ENCODE measurements at regions not wholly inside any gene's neighbourhood (a gene's known extent, or its start where the extent isn't known, plus 50 kb on each side); places are given as distances from the start of the nearest gene placed in this dataset.

DNA sequence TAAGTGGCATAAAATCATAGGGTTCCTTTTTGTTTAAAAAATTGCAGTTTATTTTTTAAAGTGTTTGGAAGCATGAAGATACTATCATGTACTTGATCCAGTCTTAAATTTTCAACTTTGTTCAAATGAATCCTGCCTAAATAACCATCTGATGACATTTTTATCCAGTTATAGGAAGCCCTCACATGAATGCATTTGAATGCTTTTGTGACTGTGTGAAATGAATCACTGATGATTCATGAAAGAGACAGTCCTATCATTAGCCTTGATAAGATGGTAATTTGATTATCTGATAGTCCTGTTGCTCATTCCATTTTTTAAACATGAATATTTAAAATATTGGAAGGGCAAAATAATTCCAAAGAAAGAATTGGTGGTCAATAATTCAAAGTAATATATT lies 401.9 kb upstream of the ROBO2 start:
- intact Hi-C loops (cut with DNase I), result no loop called here

DNA sequence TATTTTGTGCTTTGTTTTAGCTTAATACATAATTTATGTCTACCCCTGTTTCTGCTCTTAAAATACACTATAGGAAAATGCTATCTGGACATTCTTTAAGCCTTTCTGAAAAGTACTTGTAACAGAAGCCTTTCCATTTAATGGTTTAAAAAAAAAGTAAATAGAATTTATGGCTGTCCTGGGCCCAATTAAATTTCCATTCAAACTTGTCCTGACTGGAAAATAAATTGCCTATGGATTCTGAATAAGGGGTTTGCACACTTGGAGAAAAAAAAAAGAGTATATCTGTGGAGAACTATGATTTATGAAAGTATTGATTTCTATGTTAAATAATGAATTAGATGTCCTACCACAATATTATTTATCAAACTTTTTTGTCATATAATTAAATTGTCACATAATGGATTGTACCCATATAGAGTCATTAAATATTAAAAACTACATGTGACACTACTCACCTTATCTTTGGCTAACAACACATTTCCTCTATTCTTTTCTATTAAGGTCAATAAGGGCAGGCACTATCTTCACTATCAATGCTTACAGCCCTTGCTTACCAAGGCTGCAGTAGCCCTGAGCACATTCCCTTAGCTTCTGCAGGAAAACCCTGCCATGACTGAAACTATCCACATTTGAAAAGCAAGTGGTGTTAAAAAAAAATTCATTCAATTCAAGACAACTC lies 396.1 kb upstream of the ROBO2 start:
- Histone ChIP-seq H3K9me3 (replicated peaks in 1 of 3) (no peaks in the 10 kb centered on the region), H3K27ac (no peak overlapping the region)
- DNase-seq, result no peak

More for the DNA sequence above, 401.9 kb upstream of the ROBO2 start:
- Histone ChIP-seq H3K4me1 (replicated peaks in 1 of 2) (no peaks in the 10 kb centered on the region), H3K36me3 (replicated peaks in 1 of 2) (no peaks in the 10 kb centered on the region), H3K27me3 (no peaks in the 10 kb centered on the region), H3K9me3 (replicated peaks in 1 of 3) (no peaks in the 10 kb centered on the region), H3K4me3 (no peak overlapping the region), H3K27ac (no peak overlapping the region)
- TF ChIP-seq, protein P1, sequence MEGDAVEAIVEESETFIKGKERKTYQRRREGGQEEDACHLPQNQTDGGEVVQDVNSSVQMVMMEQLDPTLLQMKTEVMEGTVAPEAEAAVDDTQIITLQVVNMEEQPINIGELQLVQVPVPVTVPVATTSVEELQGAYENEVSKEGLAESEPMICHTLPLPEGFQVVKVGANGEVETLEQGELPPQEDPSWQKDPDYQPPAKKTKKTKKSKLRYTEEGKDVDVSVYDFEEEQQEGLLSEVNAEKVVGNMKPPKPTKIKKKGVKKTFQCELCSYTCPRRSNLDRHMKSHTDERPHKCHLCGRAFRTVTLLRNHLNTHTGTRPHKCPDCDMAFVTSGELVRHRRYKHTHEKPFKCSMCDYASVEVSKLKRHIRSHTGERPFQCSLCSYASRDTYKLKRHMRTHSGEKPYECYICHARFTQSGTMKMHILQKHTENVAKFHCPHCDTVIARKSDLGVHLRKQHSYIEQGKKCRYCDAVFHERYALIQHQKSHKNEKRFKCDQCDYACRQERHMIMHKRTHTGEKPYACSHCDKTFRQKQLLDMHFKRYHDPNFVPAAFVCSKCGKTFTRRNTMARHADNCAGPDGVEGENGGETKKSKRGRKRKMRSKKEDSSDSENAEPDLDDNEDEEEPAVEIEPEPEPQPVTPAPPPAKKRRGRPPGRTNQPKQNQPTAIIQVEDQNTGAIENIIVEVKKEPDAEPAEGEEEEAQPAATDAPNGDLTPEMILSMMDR (IDR thresholded peaks at IDR 0.05), result no peak
- TF ChIP-seq POLR2A (IDR thresholded peaks at IDR 0.05), result no peak
- no peak for DNase-seq

DNA sequence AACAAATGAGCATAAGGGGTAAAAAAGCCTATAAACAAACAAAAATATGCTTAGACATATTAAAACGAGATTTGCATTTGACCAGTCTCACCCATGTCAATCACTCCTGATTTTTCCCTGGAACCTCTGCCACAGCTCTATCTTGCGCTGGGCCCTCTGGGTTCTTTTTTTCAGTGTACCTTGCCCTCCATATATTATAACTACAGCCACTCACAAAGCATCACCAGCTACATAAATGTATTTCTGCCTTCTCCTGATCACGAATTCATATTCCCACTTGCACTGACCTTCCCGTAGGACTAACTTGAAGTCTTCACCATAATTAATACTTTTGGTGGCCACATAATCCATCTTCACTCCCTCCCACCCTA lies 395.6 kb upstream of the ROBO2 start:
- 54 to 68% (median 63%) methylated on average over 4 of the region's 4 CpGs for WGBS, 4 donors
- intact Hi-C loops (cut with DNase I), result no loop called here

More for the DNA sequence above, 396.1 kb upstream of the ROBO2 start:
- Histone ChIP-seq H3K4me3 (no peak overlapping the region), H3K36me3 (replicated peaks in 1 of 2) (no peaks in the 10 kb centered on the region), H3K27me3 (no peaks in the 10 kb centered on the region), H3K4me1 (replicated peaks in 1 of 2) (no peaks in the 10 kb centered on the region)
- intact Hi-C loops (cut with DNase I), result no loop called here
- TF ChIP-seq POLR2A (IDR thresholded peaks at IDR 0.05), result no peak
- TF ChIP-seq, protein P1 (IDR thresholded peaks at IDR 0.05), result no peak

DNA sequence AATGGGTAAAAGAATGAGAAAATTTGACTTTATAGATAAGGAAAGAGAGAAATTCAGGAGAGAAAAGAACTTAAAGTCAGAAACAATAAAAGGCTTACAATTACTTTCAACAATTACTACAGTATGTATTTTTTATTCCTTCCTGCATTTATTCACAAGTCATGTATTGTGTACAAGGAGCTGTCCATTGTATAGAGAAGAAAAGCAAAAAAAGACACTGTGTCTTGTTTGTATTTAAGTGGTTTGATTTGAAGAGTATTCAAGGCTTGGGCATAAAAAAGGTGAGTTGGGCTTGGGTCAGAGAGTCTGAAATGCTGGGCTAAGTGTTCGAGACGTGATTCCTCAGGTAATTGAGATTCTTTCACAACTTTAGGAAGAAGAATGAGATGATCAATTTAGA lies 394.2 kb upstream of the ROBO2 start:
- H3K27me3 ChIP-seq, result no peaks in the 10 kb centered on the region
- H3K36me3 ChIP-seq (replicated peaks in 1 of 2), result no peaks in the 10 kb centered on the region
- no peak overlapping the region for H3K4me3 ChIP-seq
- 85 to 100% (median 88%) methylated on average over 2 of the region's 2 CpGs for WGBS, 4 donors
- TF ChIP-seq, protein P1 (IDR thresholded peaks at IDR 0.05), result no peak
- no peak for TF ChIP-seq POLR2A (IDR thresholded peaks at IDR 0.05)
- H3K9me3 ChIP-seq (replicated peaks in 1 of 3), result no peaks in the 10 kb centered on the region
- intact Hi-C loops (cut with DNase I), result no loop called here
- DNase-seq, result no peak
- H3K4me1 ChIP-seq (replicated peaks in 1 of 2), result no peaks in the 10 kb centered on the region
- no peak overlapping the region for H3K27ac ChIP-seq

More for the DNA sequence above, 395.6 kb upstream of the ROBO2 start:
- H3K9me3 ChIP-seq (replicated peaks in 1 of 3), result no peaks in the 10 kb centered on the region
- no peaks in the 10 kb centered on the region for H3K27me3 ChIP-seq
- H3K4me1 ChIP-seq (replicated peaks in 1 of 2), result no peaks in the 10 kb centered on the region
- TF ChIP-seq, protein P1 (IDR thresholded peaks at IDR 0.05), result no peak
- no peak for TF ChIP-seq POLR2A (IDR thresholded peaks at IDR 0.05)
- H3K36me3 ChIP-seq (replicated peaks in 1 of 2), result no peaks in the 10 kb centered on the region
- H3K27ac ChIP-seq, result no peak overlapping the region
- no peak overlapping the region for H3K4me3 ChIP-seq
- DNase-seq, result no peak
